Right lobe of liver (tissue), 6 donors: ENCODE measurements at regions not wholly inside any gene's neighbourhood (a gene's known extent, or its start where the extent isn't known, plus 50 kb on each side); places are given as distances from the start of the nearest gene placed in this dataset.

Source experiments
- ATAC-seq, 4 donors: fragments of 200-7000 bp; cut with Tn5 transposase; one replicate each; pipeline ENCODE4 v1.9.1; 2020; ENCODE audit warnings: mild to moderate bottlenecking in 4 of 4, moderate library complexity in 4 of 4
- DNase-seq, 3 donors: peaks; one replicate each; pipeline ENCODE4 v3.0.0-alpha.2; 2020
- H3K27ac ChIP-seq, 3 donors: fragments of 200-600 bp; one replicate each; pipeline ENCODE4 v1.8.0; 2022
- H3K27me3 ChIP-seq, 2 donors: fragments of 200-600 bp; one replicate each; pipeline ENCODE4 v1.8.0; 2022
- H3K36me3 ChIP-seq, 4 donors: fragments of 200-600 bp; sonication (generic) in 1 of 4; one replicate each; pipeline versions ENCODE4 v1.5.1 to v1.8.0; 2017 to 2022; ENCODE audit warnings: control low read depth in 1 of 4
- H3K4me1 ChIP-seq, 4 donors: fragments of 200-600 bp; sonication (generic) in 1 of 4; one replicate each; pipeline versions ENCODE4 v1.5.1 to v1.8.0; 2017 to 2022; ENCODE audit warnings: control low read depth in 1 of 4
- H3K4me3 ChIP-seq, 3 donors: fragments of 200-600 bp; one replicate each; pipeline ENCODE4 v1.8.0; 2022
- H3K9me3 ChIP-seq, 4 donors: fragments of 200-600 bp; sonication (generic) in 1 of 4; one replicate each; pipeline versions ENCODE4 v1.5.1 to v1.8.0; 2017 to 2022; ENCODE audit warnings: control low read depth in 1 of 4
- CTCF ChIP-seq, 4 donors: fragments of 200-600 bp in 3 of 4; fragments of 450-650 bp in 1 of 4; IDR thresholded peaks; one replicate each; pipeline versions ENCODE4 v1.5.1 to v1.8.0; 2016 to 2022; ENCODE audit warnings: antibody characterized with exemption in 4 of 4, mild to moderate bottlenecking in 2 of 4
- POLR2A ChIP-seq: fragments of 450-650 bp; IDR thresholded peaks from one replicate; pipeline ENCODE4 v1.6.1; 2017; ENCODE audit warnings: antibody characterized with exemption, mild to moderate bottlenecking
- WGBS: methylation state at CpG from one replicate; pipeline ENCODE4 v1.1.6; 2018; ENCODE audit warnings: low coverage, low lambda C conversion rate; ENCODE audit not compliant: insufficient coverage; ENCODE audit errors: missing lambda C conversion rate; 5-methylcytosine and 5-hydroxymethylcytosine counted together
- intact Hi-C, 2 donors: fragments of 100-400 bp; cut with DNase I; formaldehyde crosslinking; loops; one replicate each; pipeline versions ENCODE4 v1.11.2 to v1.14.1; 2022
- donor health status: DM: no; HTN: yes; CAD: no.
- donor health status: DM: no; HTN: no; CAD: no.
- donor health status: DM: no; HTN: no; CAD: no.
- donor health status: DM: no; HTN: yes; CAD: no.
- donor health status: DM: no; HTN: yes; CAD: no.

- Histone ChIP-seq H3K4me3 (no peak overlapping the region), H3K27ac (no peak overlapping the region), H3K36me3 (no peaks in the 10 kb centered on the region), H3K9me3 (no peaks in the 10 kb centered on the region), H3K4me1 (peaks cover 0 to 3% (median 0%) of the 10 kb centered on the region in 4 donors), H3K27me3 (no peaks in the 10 kb centered on the region)
- WGBS, result 100% methylated on average over 2 of the region's 20 CpGs
- TF ChIP-seq CTCF (IDR thresholded peaks at IDR 0.05) (no peak), POLR2A (no peak)
- intact Hi-C loops, result no loop called here
- DNase-seq (no peak), ATAC-seq (no peak)
Measured at GRCh38 chr22:48619721-48620120, 1208.0 kb downstream of the BRD1 start.

- Histone ChIP-seq H3K9me3 (no peaks in the 10 kb centered on the region), H3K36me3 (no peaks in the 10 kb centered on the region), H3K4me3 (no peak overlapping the region), H3K4me1 (no peaks in the 10 kb centered on the region), H3K27ac (no peak overlapping the region), H3K27me3 (no peaks in the 10 kb centered on the region)
- WGBS, result 56% methylated on average over 3 of the region's 18 CpGs
- TF ChIP-seq POLR2A, result no peak
- no peak for TF ChIP-seq CTCF (IDR thresholded peaks at IDR 0.05)
- DNase-seq (no peak), ATAC-seq (no peak)
- intact Hi-C loops, result no loop called here
Measured at GRCh38 chr22:48618326-48618725, 1209.3 kb downstream of the BRD1 start.

GRCh38 chr22:48616656-48617055, 1211.0 kb downstream of the BRD1 start:
- intact Hi-C loops, result no loop called here

GRCh38 chr22:48615171-48616008, 1212.3 kb downstream of the BRD1 start:
- Histone ChIP-seq H3K36me3 (no peaks in the 10 kb centered on the region), H3K27me3 (no peaks in the 10 kb centered on the region), H3K9me3 (no peaks in the 10 kb centered on the region), H3K4me1 (no peaks in the 10 kb centered on the region), H3K27ac (no peak overlapping the region), H3K4me3 (no peak overlapping the region)
- intact Hi-C loops, result no loop called here
- no peak for DNase-seq
- no peak for ATAC-seq
- no peak for TF ChIP-seq POLR2A
- TF ChIP-seq CTCF (IDR thresholded peaks at IDR 0.05), result no peak
- WGBS, result 46% methylated on average over 12 of the region's 22 CpGs

More at GRCh38 chr22:48616656-48617055, 1211.0 kb downstream of the BRD1 start:
- no peaks in the 10 kb centered on the region for H3K9me3 ChIP-seq
- H3K4me1 ChIP-seq, result no peaks in the 10 kb centered on the region
- H3K27ac ChIP-seq, result no peak overlapping the region
- DNase-seq (no peak), ATAC-seq (no peak)
- TF ChIP-seq POLR2A, result no peak
- H3K4me3 ChIP-seq, result no peak overlapping the region
- WGBS, result 86% methylated on average over 3 of the region's 13 CpGs
- H3K27me3 ChIP-seq, result no peaks in the 10 kb centered on the region
- no peaks in the 10 kb centered on the region for H3K36me3 ChIP-seq

GRCh38 chr22:48613566-48614200, 1214.0 kb downstream of the BRD1 start:
- no peak for DNase-seq

More at GRCh38 chr22:48613566-48614200, 1214.0 kb downstream of the BRD1 start:
- Histone ChIP-seq H3K27me3 (no peaks in the 10 kb centered on the region), H3K27ac (no peak overlapping the region), H3K9me3 (no peaks in the 10 kb centered on the region), H3K4me1 (no peaks in the 10 kb centered on the region), H3K4me3 (no peak overlapping the region), H3K36me3 (no peaks in the 10 kb centered on the region)
- TF ChIP-seq POLR2A (no peak), CTCF (IDR thresholded peaks at IDR 0.05) (no peak)
- no peak for ATAC-seq
- 64% methylated on average over 14 of the region's 32 CpGs for WGBS
- intact Hi-C loops, result no loop called here
